Chondrocyte (in vitro differentiated cells): ENCODE measurements at regions not wholly inside any gene's neighbourhood (a gene's known extent, or its start where the extent isn't known, plus 50 kb on each side); places are given as distances from the start of the nearest gene placed in this dataset.
A peak's percentile ranks its signal among the peaks of the same experiment; 100 is the strongest.

Experiments
- DNase-seq: peaks from one replicate; pipeline ENCODE4 v3.0.0; 2021; ENCODE audit warnings: mixed read lengths, low spot score
- H3K27ac Mint-ChIP-seq: one replicate; pipeline ENCODE4 v1.8.0; 2021; ENCODE audit warnings: mild to moderate bottlenecking, moderate library complexity, mixed read lengths; ENCODE audit not compliant: unreplicated experiment
- H3K27me3 Mint-ChIP-seq: 2 replicates; pipeline ENCODE4 v1.8.0; 2021; ENCODE audit warnings: low read depth, mixed read lengths
- H3K36me3 Mint-ChIP-seq: 2 replicates; pipeline ENCODE4 v1.8.0; 2021; ENCODE audit warnings: low read depth, mixed read lengths
- H3K4me1 Mint-ChIP-seq: 2 replicates; pipeline ENCODE4 v1.8.0; 2021; ENCODE audit warnings: low read depth, mild to moderate bottlenecking, mixed read lengths
- H3K4me3 Mint-ChIP-seq: one replicate; pipeline ENCODE4 v1.8.0; 2021; ENCODE audit warnings: mild to moderate bottlenecking, moderate library complexity, mixed read lengths; ENCODE audit not compliant: unreplicated experiment
- H3K9me3 Mint-ChIP-seq: 2 replicates; pipeline ENCODE4 v1.8.0; 2021; ENCODE audit warnings: low read depth, mixed read lengths
- CTCF ChIP-seq: fragments of 200-600 bp; sonication (generic); IDR thresholded peaks from 2 replicates; pipeline ENCODE4 v1.5.0; 2021; ENCODE audit warnings: antibody characterized with exemption, mild to moderate bottlenecking, moderate library complexity

- DNase-seq = no peak
- H3K27me3 Mint-ChIP-seq = peaks cover 49% of the 10 kb centered on the region
- H3K36me3 Mint-ChIP-seq = no peaks in the 10 kb centered on the region
- H3K4me1 Mint-ChIP-seq = no peaks in the 10 kb centered on the region
- no peak for TF ChIP-seq CTCF
- no peak overlapping the region for H3K27ac Mint-ChIP-seq
- H3K9me3 Mint-ChIP-seq = no peaks in the 10 kb centered on the region
- no peak overlapping the region for H3K4me3 Mint-ChIP-seq
Measured at GRCh38 chr13:27338816-27339215, 68.2 kb downstream of the RASL11A start.

GRCh38 chr13:27339299-27339698 lies 68.7 kb downstream of the RASL11A start:
- no peaks in the 10 kb centered on the region for H3K36me3 Mint-ChIP-seq
- no peaks in the 10 kb centered on the region for H3K4me1 Mint-ChIP-seq
- no peak overlapping the region for H3K27ac Mint-ChIP-seq
- peak; percentile 73 for TF ChIP-seq CTCF
- peaks cover 53% of the 10 kb centered on the region for H3K27me3 Mint-ChIP-seq
- no peak overlapping the region for H3K4me3 Mint-ChIP-seq
- no peaks in the 10 kb centered on the region for H3K9me3 Mint-ChIP-seq
- DNase-seq = no peak

DNA sequence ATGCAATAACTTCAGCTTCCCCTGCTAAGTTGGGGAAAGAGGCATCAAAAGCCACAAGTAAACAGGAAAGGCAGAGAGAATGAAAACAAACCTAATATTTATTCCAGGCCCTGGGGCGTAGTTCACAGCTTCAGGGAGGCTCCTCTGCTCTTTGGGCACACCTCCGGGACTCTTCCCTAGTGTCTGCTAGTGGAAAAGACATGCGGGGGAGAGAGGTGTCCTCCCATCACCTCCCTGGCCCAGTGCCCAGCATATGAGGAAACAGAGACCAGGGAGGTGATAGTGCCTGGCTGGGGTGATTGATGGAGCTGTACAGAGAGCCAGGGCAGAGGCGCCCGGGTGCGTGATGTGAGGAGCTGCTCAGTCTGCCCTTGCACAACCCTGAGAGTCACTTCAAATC lies 71.0 kb downstream of the RASL11A start:
- no peak for DNase-seq
- no peaks in the 10 kb centered on the region for H3K4me1 Mint-ChIP-seq
- H3K27me3 Mint-ChIP-seq = peaks cover 53% of the 10 kb centered on the region
- H3K36me3 Mint-ChIP-seq = no peaks in the 10 kb centered on the region
- no peak for TF ChIP-seq CTCF
- no peaks in the 10 kb centered on the region for H3K9me3 Mint-ChIP-seq
- no peak overlapping the region for H3K27ac Mint-ChIP-seq
- H3K4me3 Mint-ChIP-seq = no peak overlapping the region

- no peaks in the 10 kb centered on the region for H3K4me1 Mint-ChIP-seq
- H3K9me3 Mint-ChIP-seq = peaks cover 4% of the 10 kb centered on the region
- H3K4me3 Mint-ChIP-seq = no peak overlapping the region
- H3K27me3 Mint-ChIP-seq = peaks cover 49% of the 10 kb centered on the region
- no peak for DNase-seq
- H3K36me3 Mint-ChIP-seq = no peaks in the 10 kb centered on the region
- no peak for TF ChIP-seq CTCF
- H3K27ac Mint-ChIP-seq = no peak overlapping the region
Measured at GRCh38 chr13:27347211-27347772, 76.7 kb downstream of the RASL11A start.

- peaks cover 5% of the 10 kb centered on the region for H3K4me1 Mint-ChIP-seq
- H3K27me3 Mint-ChIP-seq = peaks cover 40% of the 10 kb centered on the region
- H3K4me3 Mint-ChIP-seq = no peak overlapping the region
- no peak for DNase-seq
- H3K36me3 Mint-ChIP-seq = no peaks in the 10 kb centered on the region
- H3K9me3 Mint-ChIP-seq = peaks cover 4% of the 10 kb centered on the region
- TF ChIP-seq CTCF = no peak
- H3K27ac Mint-ChIP-seq = no peak overlapping the region
Measured at GRCh38 chr13:27348461-27348860, 76.0 kb upstream of the GTF3A start.
